Retinal pigment epithelial cell (primary cell): ENCODE measurements at regions not wholly inside any gene's neighbourhood (a gene's known extent, or its start where the extent isn't known, plus 50 kb on each side); places are given as distances from the start of the nearest gene placed in this dataset.

Source experiments
- DNase-seq: peaks from one replicate; pipeline ENCODE4 v3.0.0-alpha.2; 2010; ENCODE audit warnings: low read depth
- H3K4me3 ChIP-seq: 2 replicates; pipeline ENCODE4 v1.5.1; 2011; ENCODE audit warnings: mild to moderate bottlenecking, low read length, control low read depth, moderate library complexity
- TF ChIP-seq, protein P1 (sequence below): conservative IDR thresholded peaks from 2 replicates; pipeline ENCODE4 v1.5.1; 2011; ENCODE audit warnings: low read depth, low read length, control low read depth, inconsistent platforms

DNA sequence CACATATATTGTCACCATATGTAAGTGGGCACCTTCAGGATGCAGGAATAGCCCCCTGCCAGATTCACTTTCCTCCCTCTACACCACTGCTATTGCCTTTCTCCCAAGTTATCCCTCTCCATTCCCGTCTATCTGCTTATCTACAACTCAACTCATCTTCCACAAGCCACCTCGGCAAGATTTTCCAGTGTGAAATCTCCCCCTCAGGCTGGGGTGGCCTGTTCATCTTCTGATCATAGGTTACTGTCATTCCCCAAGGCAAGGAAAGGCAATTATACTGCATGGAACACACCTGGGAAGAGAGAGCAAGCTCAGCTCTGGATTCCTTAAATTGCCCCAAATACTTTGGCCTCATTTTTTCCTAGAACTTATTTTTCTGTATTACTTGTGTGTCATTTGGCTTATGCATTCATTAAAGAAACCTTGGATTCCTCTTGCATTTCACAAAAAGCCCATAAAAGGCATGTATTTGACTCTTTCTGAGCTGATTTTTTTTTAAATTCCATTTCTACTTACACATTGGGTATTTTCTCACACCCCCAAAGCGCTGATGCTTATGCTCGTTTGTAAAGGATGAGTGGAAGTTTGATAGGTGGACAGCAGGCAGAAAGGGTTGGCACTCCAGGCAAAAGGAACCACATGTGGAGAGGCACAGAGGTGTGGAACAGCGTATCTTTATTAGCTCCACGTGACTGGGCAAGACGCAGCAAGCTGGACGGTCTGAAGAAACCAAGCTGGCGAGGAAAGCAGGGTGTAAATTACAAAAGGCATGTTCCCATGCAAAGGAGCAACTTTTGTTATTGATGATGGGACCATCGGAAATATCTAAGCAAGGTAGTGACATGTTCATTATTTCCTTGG, 169.7 kb upstream of the RAB4A start:
- no peak for DNase-seq
- no peak overlapping the region for H3K4me3 ChIP-seq
- TF ChIP-seq, protein P1, sequence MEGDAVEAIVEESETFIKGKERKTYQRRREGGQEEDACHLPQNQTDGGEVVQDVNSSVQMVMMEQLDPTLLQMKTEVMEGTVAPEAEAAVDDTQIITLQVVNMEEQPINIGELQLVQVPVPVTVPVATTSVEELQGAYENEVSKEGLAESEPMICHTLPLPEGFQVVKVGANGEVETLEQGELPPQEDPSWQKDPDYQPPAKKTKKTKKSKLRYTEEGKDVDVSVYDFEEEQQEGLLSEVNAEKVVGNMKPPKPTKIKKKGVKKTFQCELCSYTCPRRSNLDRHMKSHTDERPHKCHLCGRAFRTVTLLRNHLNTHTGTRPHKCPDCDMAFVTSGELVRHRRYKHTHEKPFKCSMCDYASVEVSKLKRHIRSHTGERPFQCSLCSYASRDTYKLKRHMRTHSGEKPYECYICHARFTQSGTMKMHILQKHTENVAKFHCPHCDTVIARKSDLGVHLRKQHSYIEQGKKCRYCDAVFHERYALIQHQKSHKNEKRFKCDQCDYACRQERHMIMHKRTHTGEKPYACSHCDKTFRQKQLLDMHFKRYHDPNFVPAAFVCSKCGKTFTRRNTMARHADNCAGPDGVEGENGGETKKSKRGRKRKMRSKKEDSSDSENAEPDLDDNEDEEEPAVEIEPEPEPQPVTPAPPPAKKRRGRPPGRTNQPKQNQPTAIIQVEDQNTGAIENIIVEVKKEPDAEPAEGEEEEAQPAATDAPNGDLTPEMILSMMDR: no peak

DNA sequence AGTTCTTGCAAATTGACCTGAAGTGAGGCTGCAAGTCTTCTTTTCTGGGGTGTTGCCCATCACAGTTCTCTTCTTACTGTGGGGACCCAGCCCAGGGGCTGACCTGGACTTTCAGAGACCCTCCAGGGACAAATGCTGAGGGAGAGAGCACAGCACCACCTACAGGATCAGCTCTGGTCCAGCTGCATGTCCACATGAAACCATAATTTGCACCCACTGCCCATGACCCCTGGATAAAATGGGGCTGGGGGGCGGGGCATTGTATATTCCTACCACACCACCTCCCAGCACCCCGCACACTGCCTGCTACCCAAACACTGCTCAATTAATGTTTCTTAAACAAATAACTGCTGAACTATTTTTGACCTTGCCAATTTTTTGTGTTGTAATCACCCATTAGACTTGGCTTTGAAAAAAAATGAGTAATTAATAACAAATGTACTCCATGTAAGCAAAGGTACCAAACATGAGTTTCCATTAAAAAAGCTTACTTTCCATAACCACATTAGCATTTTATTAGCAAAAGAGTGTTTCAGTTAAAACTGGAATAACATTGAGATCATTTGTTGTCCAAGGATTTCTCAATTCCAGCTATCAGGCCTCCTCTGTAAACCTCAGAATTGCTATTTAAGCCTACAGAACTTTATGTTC, 168.0 kb upstream of the RAB4A start:
- TF ChIP-seq, protein P1: peak; percentile 18
- H3K4me3 ChIP-seq: no peak overlapping the region
- DNase-seq: no peak

DNA sequence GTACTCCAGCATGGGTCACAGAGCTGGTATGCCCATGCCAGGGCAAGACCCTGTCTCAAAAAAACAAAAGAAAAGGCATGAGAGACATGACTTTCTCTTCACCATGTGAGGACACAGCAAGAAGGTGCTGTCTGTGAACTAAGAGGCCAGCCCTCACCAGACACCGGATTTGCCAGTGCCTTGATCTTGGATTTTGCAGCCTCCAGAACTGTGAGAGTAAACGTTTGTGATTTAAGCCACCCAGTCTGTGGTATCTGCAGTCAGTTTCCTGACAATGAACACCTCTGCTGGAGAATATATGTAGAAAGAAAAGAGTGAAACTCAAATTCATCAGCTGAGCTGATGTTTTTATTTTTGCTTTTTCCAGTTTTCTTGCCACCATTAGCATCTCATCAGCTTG, 166.3 kb upstream of the RAB4A start:
- TF ChIP-seq, protein P1: no peak
- no peak for DNase-seq
- H3K4me3 ChIP-seq: no peak overlapping the region

DNA sequence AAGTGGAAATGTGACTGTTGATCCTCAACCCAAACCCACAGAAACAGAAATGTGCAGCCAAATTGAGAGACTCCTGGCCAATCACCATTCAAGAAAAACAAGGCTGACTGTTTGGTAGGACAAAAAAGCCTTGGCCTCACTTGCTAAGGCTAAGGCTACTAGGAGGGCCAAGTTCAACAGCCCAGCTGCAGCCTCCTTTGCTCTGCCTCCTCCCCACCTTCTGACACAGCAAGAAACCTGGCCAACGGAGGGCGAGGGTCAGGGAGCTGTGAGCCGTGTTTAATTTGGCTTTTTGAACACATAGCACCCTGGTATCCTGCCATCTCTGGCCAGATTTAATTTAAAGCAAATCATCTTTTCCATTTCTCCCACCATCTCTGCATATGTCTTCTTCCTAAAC, 165.8 kb upstream of the RAB4A start:
- DNase-seq: no peak
- no peak overlapping the region for H3K4me3 ChIP-seq
- TF ChIP-seq, protein P1: no peak

DNA sequence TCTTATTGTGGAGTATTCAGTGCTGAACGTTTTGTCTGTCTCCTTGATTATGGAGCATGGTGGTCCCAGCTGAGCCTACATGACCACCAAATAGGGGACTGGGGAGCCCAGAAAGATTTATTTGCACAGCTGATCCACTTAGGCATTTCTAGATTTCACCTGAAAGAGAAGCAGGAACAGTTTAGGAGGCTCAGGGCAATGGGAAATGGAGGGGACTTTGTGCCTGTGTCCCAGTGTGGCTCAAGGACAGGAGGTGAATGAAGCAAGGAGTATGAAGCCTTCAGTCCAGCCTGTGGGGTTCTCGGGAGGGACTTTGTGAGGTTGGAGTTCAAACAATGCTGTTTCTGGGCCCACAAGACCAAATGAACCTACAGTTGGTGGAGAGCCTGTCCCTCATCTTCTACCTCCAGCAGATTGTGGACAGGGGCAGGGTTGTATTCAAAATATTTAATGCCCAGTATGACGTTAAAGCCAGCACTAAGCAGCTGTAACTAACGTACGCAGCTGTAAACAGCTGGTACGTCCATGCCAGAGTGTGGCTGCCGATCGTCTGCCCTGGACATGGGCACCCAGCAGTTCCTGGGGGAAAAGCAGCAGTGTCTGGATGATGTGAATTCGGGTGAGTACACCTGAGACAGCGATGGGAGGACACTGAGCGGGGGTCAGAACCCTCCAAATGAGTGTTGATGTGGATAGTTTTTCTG, 164.9 kb upstream of the RAB4A start:
- H3K4me3 ChIP-seq: no peak overlapping the region
- DNase-seq: no peak
- TF ChIP-seq, protein P1: no peak

DNA sequence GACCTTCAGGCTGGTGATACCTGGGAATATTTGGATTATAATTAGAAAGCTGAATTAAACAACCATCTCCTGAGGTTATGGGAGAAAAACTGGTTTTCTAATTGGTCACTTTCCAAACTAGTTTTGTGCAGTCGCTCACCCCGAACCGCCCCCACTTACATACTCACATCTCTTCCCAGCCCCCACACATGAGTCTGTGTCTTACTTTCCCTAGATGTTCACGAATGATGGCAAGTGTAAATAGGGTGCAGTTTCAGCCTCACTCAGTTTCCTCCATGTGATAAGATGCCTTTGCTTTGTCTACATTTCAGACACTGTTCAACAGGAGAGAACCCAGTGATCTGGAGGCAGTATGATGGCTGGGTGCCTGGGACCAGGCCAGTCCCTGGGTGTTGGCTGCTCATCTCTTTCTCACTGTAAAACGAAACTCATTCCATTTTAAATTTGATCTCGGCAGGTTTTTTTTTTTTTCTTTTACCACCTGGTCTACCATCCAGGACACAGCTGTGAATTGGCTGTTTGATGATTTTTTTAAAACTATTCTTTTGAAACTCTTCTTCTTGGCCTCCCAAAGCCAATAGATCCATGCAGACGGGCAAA, 164.3 kb upstream of the RAB4A start:
- DNase-seq: no peak
- H3K4me3 ChIP-seq: no peak overlapping the region
- TF ChIP-seq, protein P1: no peak
